Naive thymus-derived CD8-positive, alpha-beta T cell (primary cell): ENCODE measurements at regions not wholly inside any gene's neighbourhood (a gene's known extent, or its start where the extent isn't known, plus 50 kb on each side); places are given as distances from the start of the nearest gene placed in this dataset.
A peak's percentile ranks its signal among the peaks of the same experiment; 100 is the strongest.

Experiments
- ATAC-seq, 2 donors: fragments of 150-1000 bp; cut with Tn5 transposase in 1 of 2; sonication (Bioruptor Pico), chemical (Tn5 transposase) in 1 of 2; 1 replicate in 1 of 2; 2 replicates in 1 of 2; pipeline ENCODE4 v1.10.0; 2021; ENCODE audit warnings: mild to moderate bottlenecking in 2 of 2, moderate library complexity in 2 of 2
- POLR2A ChIA-PET: fragments of 350-600 bp; sonication (Branson Sonifier 250); formaldehyde crosslinking; loops from one replicate; lab custom pipeline; 2021; ENCODE audit warnings: antibody characterized with exemption; lab: Charles Lee
- DNase-seq, 10 donors: peaks; one replicate each; pipeline versions ENCODE4 v3.0.0 to v3.0.0-alpha.2; 2020 to 2022
- H3K27ac Mint-ChIP-seq, 10 donors: one replicate each; pipeline ENCODE4 v1.8.0; 2020 to 2022; ENCODE audit warnings: mild to moderate bottlenecking in 10 of 10, mixed read lengths in 10 of 10, moderate library complexity in 4 of 10, inconsistent platforms in 1 of 10
- H3K27me3 Mint-ChIP-seq, 5 donors: one replicate each; pipeline ENCODE4 v1.8.0; 2021 to 2022; ENCODE audit warnings: mixed read lengths in 5 of 5
- H3K36me3 Mint-ChIP-seq, 3 donors: one replicate each; pipeline ENCODE4 v1.8.0; 2020 to 2022; ENCODE audit warnings: mixed read lengths in 3 of 3, mild to moderate bottlenecking in 2 of 3, inconsistent platforms in 1 of 3
- H3K4me1 Mint-ChIP-seq, 4 donors: one replicate each; pipeline ENCODE4 v1.8.0; 2021 to 2022; ENCODE audit warnings: mixed read lengths in 4 of 4
- H3K4me3 Mint-ChIP-seq, 10 donors: one replicate each; pipeline ENCODE4 v1.8.0; 2020 to 2022; ENCODE audit warnings: mild to moderate bottlenecking in 10 of 10, mixed read lengths in 10 of 10, moderate library complexity in 6 of 10, inconsistent platforms in 1 of 10
- H3K9me3 Mint-ChIP-seq, 9 donors: one replicate each; pipeline ENCODE4 v1.8.0; 2020 to 2022; ENCODE audit warnings: mixed read lengths in 9 of 9, mild to moderate bottlenecking in 3 of 9, inconsistent platforms in 1 of 9, moderate library complexity in 1 of 9

DNA sequence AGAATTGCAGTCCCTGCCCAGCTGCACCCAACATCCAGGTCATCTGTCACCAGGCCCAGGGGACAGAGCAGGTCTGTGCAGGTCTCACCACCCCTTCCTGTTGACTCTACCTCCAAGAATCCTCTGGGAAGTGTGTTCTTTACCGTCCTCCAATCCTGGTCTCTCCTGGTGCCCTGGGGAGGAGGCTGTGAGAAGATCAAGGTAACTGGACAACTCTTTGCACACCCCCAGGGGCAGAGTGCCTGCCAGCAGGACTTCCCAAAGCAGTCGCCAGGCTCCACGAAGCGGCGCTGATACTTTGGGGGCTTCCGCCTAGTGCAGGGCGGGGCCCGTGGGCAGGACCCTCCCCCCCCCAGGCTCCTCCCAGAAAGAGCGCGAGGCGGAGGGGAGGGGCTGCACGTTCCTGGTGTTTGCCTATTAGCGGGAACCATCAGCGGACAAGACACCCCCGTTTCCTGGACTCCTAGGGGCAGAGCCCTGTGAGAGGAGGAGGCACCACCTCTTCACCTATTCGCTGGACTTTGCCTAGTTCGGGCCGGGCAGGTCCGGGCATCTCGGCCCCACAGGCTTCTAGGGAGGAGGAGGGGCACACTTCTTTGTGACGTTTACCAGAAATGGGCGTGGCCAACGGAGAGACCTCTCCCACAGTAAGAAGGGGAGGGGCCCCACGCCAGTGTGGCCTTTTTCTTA lies 918.0 kb downstream of the AACS start:
- DNase-seq (peak in 3 of 10 donors; percentile 2 to 15 (median 6)), ATAC-seq (no peak)
- Mint-ChIP-seq H3K4me1 (peaks cover 0 to 2% (median 0%) of the 10 kb centered on the region in 4 donors), H3K27ac (no peak overlapping the region), H3K36me3 (peaks cover 0 to 8% (median 2%) of the 10 kb centered on the region in 3 donors), H3K27me3 (peaks cover 13 to 57% (median 25%) of the 10 kb centered on the region in 5 donors), H3K4me3 (peak overlapping the region in 8 of 10 donors; percentile 16 to 73 (median 38)), H3K9me3 (peaks cover 0 to 15% (median 2%) of the 10 kb centered on the region in 9 donors)
- POLR2A ChIA-PET: no interaction called here

DNA sequence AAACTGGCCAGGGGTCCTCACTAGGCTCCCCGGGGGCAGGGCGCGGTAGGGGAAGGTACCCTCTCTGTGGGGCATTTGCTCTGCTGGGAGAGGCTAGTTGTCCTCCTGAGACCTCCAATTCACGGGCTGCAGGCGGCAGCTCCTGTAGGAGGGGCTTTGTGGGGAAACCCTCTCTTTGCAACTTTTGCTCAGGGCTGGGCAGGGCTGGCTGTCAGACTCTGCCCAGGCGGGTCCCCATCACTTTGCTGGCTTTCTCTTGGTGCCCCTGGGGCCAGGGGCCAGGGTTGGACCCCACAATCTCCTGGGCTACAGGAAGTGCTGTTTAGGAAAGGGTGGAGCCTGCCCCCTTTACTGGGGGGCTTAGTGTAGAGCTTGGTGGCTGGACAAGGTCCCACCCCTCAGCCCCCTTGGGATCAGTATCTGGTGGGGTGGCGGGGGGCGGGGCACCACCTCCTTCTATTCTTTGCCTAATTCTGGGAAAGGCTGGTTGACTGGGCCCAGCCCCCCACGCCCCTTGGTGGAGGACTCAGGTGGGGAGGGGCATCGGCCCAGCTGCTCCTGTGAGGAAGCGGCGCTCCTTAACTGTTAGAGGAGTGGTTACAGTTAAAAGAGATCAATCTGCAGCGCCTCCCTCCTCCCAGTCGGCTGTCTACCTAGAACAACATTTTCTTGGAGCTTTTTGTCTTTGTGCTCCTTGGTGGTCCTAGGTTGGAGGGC lies 918.7 kb downstream of the AACS start:
- DNase-seq: no peak
- H3K36me3 Mint-ChIP-seq: peaks cover 0 to 8% (median 0%) of the 10 kb centered on the region in 3 donors
- no peak overlapping the region for H3K27ac Mint-ChIP-seq
- peaks cover 0 to 13% (median 2%) of the 10 kb centered on the region in 9 donors for H3K9me3 Mint-ChIP-seq
- peak overlapping the region in 8 of 10 donors; percentile 16 to 73 (median 38) for H3K4me3 Mint-ChIP-seq
- no peak for ATAC-seq
- POLR2A ChIA-PET: no interaction called here
- H3K27me3 Mint-ChIP-seq: peaks cover 13 to 57% (median 30%) of the 10 kb centered on the region in 5 donors
- peaks cover 0 to 2% (median 0%) of the 10 kb centered on the region in 4 donors for H3K4me1 Mint-ChIP-seq

DNA sequence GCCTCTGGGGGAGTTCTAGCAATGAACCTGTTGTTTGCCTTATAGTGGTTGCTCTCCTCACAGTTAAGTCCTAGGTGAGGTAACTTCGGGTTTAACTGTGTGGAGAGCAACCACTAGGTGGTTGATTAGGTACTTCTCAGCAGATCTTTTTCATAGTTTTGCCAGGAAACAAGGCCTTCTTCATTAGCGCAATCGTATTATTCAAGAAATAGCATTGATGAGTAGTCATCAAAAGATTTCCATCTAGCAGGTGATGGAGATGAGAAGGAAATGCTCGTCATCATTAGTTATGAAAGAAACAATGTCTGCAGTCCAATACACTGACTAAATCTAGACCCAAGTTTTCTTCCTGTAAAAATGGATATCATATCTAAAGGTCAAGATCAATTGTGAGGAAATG lies 923.3 kb downstream of the AACS start:
- Mint-ChIP-seq H3K4me3 (no peak overlapping the region), H3K9me3 (peaks cover 0 to 8% (median 2%) of the 10 kb centered on the region in 9 donors), H3K27ac (no peak overlapping the region), H3K4me1 (peaks cover 0 to 2% (median 0%) of the 10 kb centered on the region in 4 donors), H3K36me3 (no peaks in the 10 kb centered on the region), H3K27me3 (peaks cover 10 to 28% (median 18%) of the 10 kb centered on the region in 5 donors)
- POLR2A ChIA-PET: no interaction called here
- ATAC-seq (no peak), DNase-seq (no peak)

DNA sequence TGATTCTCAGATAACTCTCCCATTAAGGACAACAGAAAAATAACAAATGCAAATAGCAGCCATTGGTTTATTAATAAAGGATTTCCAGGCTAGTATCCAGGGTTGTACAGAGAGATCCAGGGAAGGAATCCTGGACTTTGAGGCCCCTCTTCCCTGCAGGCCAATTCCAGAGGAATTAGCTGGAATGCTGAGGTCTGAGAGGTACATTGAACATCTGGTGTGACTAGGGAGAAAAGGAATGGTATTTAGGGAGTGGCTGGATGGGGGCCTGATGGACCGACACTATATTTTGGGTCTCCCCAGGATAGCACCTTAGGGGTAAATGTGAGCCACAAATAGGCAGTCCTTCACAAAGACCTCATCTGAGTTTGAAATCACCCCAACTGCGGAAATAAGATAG lies 924.5 kb downstream of the AACS start:
- DNase-seq: no peak
- Mint-ChIP-seq H3K9me3 (peaks cover 0 to 8% (median 2%) of the 10 kb centered on the region in 9 donors), H3K4me1 (no peaks in the 10 kb centered on the region), H3K36me3 (no peaks in the 10 kb centered on the region), H3K4me3 (no peak overlapping the region), H3K27me3 (peaks cover 10 to 26% (median 15%) of the 10 kb centered on the region in 5 donors), H3K27ac (no peak overlapping the region)
- ATAC-seq: no peak
- POLR2A ChIA-PET: no interaction called here

DNA sequence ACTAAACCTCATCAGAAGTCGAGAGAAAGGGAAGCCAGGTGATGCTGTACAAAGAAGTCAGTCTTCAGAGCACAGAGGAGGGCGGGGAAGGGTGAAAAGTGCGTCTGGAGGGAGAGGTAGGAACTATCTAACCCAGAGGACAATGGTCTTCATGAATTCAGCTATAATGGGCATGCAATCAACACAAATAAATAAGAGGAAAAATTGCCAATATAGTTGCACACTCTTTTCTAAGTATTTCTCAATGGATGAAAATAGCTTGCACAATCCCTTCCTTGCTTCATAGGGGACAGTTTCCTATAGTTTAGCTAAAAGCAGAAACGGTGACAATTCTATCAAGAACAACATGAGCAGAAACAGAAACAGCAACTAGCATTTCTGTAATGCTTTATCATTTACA lies 931.2 kb downstream of the AACS start:
- ATAC-seq (no peak), DNase-seq (no peak)
- Mint-ChIP-seq H3K9me3 (peaks cover 0 to 8% (median 3%) of the 10 kb centered on the region in 9 donors), H3K4me1 (no peaks in the 10 kb centered on the region), H3K36me3 (no peaks in the 10 kb centered on the region), H3K4me3 (no peak overlapping the region), H3K27me3 (no peaks in the 10 kb centered on the region), H3K27ac (no peak overlapping the region)
- POLR2A ChIA-PET: no interaction called here

DNA sequence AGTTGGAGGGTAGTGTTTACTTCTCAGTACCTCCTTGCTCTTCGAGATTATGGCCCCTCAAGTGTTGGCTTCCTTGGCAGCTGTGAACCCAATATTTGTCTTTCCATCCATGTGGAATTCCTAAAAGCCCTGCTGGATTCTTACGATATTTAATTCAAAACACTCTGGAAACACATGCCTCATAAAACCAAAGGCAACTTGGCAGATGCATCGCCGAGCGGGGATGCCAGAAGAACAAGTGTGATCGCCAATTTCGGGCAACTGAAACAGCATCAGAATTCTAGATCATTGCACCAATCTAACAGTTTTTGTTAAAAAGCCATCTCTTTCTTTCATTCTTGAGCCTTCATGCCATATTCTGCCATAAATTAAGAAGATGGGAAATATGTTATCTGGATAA lies 934.4 kb downstream of the AACS start:
- Mint-ChIP-seq H3K27ac (no peak overlapping the region), H3K4me1 (no peaks in the 10 kb centered on the region), H3K4me3 (no peak overlapping the region), H3K27me3 (no peaks in the 10 kb centered on the region), H3K9me3 (peaks cover 4 to 32% (median 11%) of the 10 kb centered on the region in 9 donors), H3K36me3 (peaks cover 0 to 11% (median 0%) of the 10 kb centered on the region in 3 donors)
- ATAC-seq (no peak), DNase-seq (no peak)
- POLR2A ChIA-PET: no interaction called here

DNA sequence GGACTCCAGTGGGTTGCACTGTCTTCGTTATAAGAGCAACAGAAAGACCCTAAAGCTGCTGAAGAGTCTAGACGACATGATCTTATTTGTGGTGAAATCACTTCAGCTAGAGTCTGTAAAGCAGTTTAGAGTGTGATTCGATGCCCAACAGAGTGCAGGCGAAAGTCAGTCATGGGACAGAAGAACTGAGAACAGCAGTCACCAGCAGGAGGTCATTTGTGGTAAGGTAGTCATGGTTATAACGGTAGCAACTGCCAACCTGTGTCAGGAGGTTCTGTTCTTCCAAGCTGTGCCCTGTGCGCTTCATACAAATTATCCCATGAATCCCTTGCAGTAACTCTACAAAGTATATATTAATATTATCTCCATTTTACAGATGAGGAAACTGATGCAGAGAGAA lies 954.1 kb downstream of the AACS start:
- H3K36me3 Mint-ChIP-seq: peaks cover 0 to 3% (median 0%) of the 10 kb centered on the region in 3 donors
- H3K4me1 Mint-ChIP-seq: no peaks in the 10 kb centered on the region
- POLR2A ChIA-PET: no interaction called here
- H3K9me3 Mint-ChIP-seq: peaks cover 1 to 27% (median 18%) of the 10 kb centered on the region in 9 donors
- H3K27ac Mint-ChIP-seq: no peak overlapping the region
- ATAC-seq (no peak), DNase-seq (no peak)
- H3K27me3 Mint-ChIP-seq: peaks cover 0 to 6% (median 0%) of the 10 kb centered on the region in 5 donors
- H3K4me3 Mint-ChIP-seq: no peak overlapping the region

DNA sequence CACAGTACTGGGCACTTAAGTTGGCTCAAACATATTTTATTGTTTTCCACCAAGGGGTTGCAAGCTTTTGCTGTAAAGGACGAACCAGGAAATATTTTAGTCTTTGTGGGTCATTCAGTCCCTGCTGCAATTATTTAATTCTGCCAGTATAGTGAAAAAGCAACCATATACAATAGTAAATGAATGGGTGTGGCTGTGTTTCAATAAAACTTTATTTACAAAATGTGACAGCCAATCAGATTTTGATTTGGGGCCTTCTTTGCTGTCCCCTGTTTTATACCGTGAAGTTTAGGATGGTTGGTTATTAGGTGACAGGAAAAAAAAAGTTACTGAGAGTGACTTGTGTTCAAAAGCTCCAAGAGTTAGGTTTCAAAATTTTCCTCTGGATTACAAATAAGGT lies 956.4 kb downstream of the AACS start:
- H3K27ac Mint-ChIP-seq: no peak overlapping the region
- no peak for ATAC-seq

DNA sequence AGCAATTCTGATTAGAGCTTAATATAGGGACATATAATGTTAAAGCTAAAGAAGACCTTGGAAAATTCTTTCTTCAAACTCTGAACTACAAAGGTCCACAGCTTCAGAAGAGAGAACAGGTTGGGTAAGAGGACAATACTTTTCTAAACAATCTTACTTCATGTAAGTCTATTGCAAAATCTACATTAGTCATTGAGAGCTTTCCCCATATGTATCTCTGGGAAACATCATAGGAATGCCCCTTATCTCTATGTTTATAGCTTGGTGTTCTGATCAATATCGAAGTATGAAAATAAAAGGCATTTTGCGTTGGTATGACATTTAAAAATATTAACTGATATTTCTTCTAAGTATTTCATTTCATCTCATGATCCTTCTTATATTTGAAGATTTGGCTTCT lies 962.6 kb downstream of the AACS start:
- H3K4me1 Mint-ChIP-seq: no peaks in the 10 kb centered on the region
- DNase-seq: no peak
- no peak overlapping the region for H3K4me3 Mint-ChIP-seq
- no peak overlapping the region for H3K27ac Mint-ChIP-seq
- H3K27me3 Mint-ChIP-seq: peaks cover 0 to 3% (median 0%) of the 10 kb centered on the region in 5 donors
- no peaks in the 10 kb centered on the region for H3K36me3 Mint-ChIP-seq
- no peak for ATAC-seq
- H3K9me3 Mint-ChIP-seq: peaks cover 0 to 5% (median 0%) of the 10 kb centered on the region in 9 donors
- POLR2A ChIA-PET: no interaction called here

More for the DNA sequence above, 956.4 kb downstream of the AACS start:
- DNase-seq: no peak
- H3K4me1 Mint-ChIP-seq: no peaks in the 10 kb centered on the region
- H3K36me3 Mint-ChIP-seq: peaks cover 0 to 3% (median 0%) of the 10 kb centered on the region in 3 donors
- no peak overlapping the region for H3K4me3 Mint-ChIP-seq
- peaks cover 0 to 23% (median 18%) of the 10 kb centered on the region in 9 donors for H3K9me3 Mint-ChIP-seq
- peaks cover 0 to 6% (median 0%) of the 10 kb centered on the region in 5 donors for H3K27me3 Mint-ChIP-seq
- POLR2A ChIA-PET: no interaction called here

DNA sequence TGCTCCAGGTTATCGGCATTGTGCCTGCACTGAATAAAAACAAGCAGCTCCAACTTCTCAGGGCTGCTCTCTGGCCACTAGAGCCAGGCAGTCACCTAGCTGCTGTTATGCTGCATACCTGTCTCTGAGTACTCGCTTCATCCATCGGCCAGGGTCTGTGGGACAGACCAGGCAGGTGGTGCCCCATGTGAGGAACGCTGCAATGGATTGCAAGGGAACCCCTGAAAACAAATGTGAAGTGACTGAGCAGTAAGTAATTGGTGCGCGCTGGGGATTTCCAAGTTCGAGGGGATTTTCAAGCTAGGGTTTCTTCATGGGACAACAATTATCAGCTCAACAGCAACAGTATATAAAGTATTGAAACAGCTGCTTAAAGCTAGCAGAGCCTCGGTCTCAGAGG lies 965.3 kb downstream of the AACS start:
- Mint-ChIP-seq H3K27ac (no peak overlapping the region), H3K4me3 (no peak overlapping the region), H3K9me3 (peaks cover 0 to 10% (median 0%) of the 10 kb centered on the region in 9 donors), H3K27me3 (peaks cover 0 to 4% (median 1%) of the 10 kb centered on the region in 5 donors), H3K4me1 (no peaks in the 10 kb centered on the region), H3K36me3 (peaks cover 0 to 4% (median 0%) of the 10 kb centered on the region in 3 donors)
- POLR2A ChIA-PET: no interaction called here
- no peak for ATAC-seq
- DNase-seq: no peak

DNA sequence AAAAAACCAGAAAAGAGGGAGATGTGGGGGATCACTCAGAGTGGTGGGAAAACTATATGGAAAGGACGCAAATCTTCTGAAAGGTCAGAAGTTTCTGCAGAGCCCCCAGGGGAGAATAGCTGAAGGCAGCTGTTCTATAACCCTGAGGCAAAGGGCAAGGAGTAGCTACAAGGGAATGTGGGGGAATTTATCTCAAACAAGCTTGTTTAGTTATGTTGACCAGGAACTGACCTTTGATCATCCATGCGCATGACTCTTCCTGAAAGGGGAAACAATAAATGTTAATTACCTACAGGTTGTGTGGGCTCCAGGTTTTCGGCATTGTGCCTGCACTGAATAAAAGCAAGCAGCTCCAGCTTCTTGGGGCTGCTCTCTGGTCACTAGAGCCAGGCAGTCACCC lies 968.5 kb downstream of the AACS start:
- peaks cover 0 to 4% (median 0%) of the 10 kb centered on the region in 3 donors for H3K36me3 Mint-ChIP-seq
- peaks cover 0 to 4% (median 1%) of the 10 kb centered on the region in 5 donors for H3K27me3 Mint-ChIP-seq
- H3K9me3 Mint-ChIP-seq: peaks cover 0 to 9% (median 0%) of the 10 kb centered on the region in 9 donors
- H3K27ac Mint-ChIP-seq: no peak overlapping the region
- H3K4me3 Mint-ChIP-seq: no peak overlapping the region
- POLR2A ChIA-PET: no interaction called here
- H3K4me1 Mint-ChIP-seq: no peaks in the 10 kb centered on the region
- ATAC-seq: no peak
- DNase-seq: no peak

DNA sequence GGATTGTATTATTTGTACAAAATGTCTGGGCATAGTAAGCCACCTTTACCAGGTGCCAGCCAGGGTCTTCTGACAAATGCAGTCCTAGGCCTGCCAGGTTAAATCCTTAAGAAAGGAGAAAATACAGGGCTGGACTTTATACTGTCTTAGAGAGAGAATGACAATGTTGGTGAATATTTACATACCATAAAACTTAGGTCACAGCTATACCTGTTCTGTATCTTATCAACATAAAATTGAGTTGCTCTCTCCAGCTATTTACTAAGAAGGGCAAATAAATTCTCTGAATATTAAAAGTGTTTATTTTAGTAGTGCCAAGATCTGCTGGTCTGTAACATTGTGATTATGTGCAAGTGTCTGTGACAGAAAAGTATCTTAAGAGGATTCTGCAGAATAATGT lies 971.1 kb downstream of the AACS start:
- peaks cover 0 to 4% (median 0%) of the 10 kb centered on the region in 3 donors for H3K36me3 Mint-ChIP-seq
- H3K27ac Mint-ChIP-seq: no peak overlapping the region
- POLR2A ChIA-PET: no interaction called here
- peaks cover 0 to 9% (median 3%) of the 10 kb centered on the region in 9 donors for H3K9me3 Mint-ChIP-seq
- H3K4me1 Mint-ChIP-seq: no peaks in the 10 kb centered on the region
- no peak overlapping the region for H3K4me3 Mint-ChIP-seq
- DNase-seq (no peak), ATAC-seq (no peak)
- H3K27me3 Mint-ChIP-seq: peaks cover 0 to 4% (median 1%) of the 10 kb centered on the region in 5 donors

DNA sequence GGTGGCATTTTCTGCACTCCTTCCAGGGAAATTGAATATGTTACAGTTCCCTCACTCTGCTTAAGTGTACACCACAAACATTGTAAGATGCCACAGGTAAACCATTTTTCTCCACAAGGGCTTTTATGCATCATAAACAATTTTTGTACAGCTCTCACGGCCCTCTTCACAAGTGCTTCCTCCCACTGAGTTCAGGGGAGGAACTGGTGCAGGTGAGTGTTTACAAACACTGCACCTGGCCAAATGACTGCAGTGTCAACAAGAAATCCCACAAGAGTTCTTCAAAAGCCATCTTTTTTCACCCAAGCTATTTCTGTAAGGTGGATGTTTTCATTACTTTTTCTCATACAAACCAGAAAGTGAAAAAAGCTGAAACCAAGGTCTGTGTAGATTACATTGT lies 973.2 kb downstream of the AACS start:
- H3K4me1 Mint-ChIP-seq: no peaks in the 10 kb centered on the region
- H3K36me3 Mint-ChIP-seq: peaks cover 0 to 4% (median 0%) of the 10 kb centered on the region in 3 donors
- H3K27me3 Mint-ChIP-seq: peaks cover 0 to 10% (median 1%) of the 10 kb centered on the region in 5 donors
- H3K4me3 Mint-ChIP-seq: no peak overlapping the region
- H3K9me3 Mint-ChIP-seq: peaks cover 0 to 15% (median 2%) of the 10 kb centered on the region in 9 donors
- POLR2A ChIA-PET: no interaction called here
- no peak for DNase-seq
- ATAC-seq: no peak
- H3K27ac Mint-ChIP-seq: no peak overlapping the region
